OCI-LY1 (cell line): ENCODE measurements at regions not wholly inside any gene's neighbourhood (a gene's known extent, or its start where the extent isn't known, plus 50 kb on each side); places are given as distances from the start of the nearest gene placed in this dataset.
"Not testable (repeated sequence)": the region's sequence is repeated elsewhere in the genome, so short reads cannot be mapped to it uniquely, and the experiment has no call there.

Source experiments
- H2AFZ ChIP-seq: fragments of 200-600 bp; sonication (generic), shearing (Covaris generic); 2 replicates; pipeline ENCODE4 v1.6.0; 2014; ENCODE audit warnings: antibody characterized with exemption, mild to moderate bottlenecking, low read length
- H3F3A ChIP-seq: fragments of 200-600 bp; sonication (generic), shearing (Covaris generic); 2 replicates; pipeline ENCODE4 v1.6.0; 2014; ENCODE audit warnings: mild to moderate bottlenecking, antibody characterized with exemption, low read length, moderate library complexity; ENCODE audit not compliant: insufficient read depth
- H3K27ac ChIP-seq: fragments of 200-600 bp; sonication (generic); 2 replicates; pipeline ENCODE4 v1.5.1; 2014; ENCODE audit warnings: low read length, mixed run types, mild to moderate bottlenecking, low read depth; ENCODE audit not compliant: poor library complexity, severe bottlenecking
- H3K27me3 ChIP-seq: fragments of 200-600 bp; sonication (generic); 2 replicates; pipeline ENCODE4 v1.6.0; 2014; ENCODE audit warnings: antibody characterized with exemption, mild to moderate bottlenecking, low read length, moderate library complexity; ENCODE audit not compliant: insufficient read depth
- H3K36me3 ChIP-seq: fragments of 200-600 bp; sonication (generic); 2 replicates; pipeline ENCODE4 v1.6.1; 2014; ENCODE audit warnings: mild to moderate bottlenecking, antibody characterized with exemption, low read length, moderate library complexity, mixed read lengths; ENCODE audit not compliant: insufficient read depth
- H3K4me1 ChIP-seq: fragments of 200-600 bp; sonication (generic); 2 replicates; pipeline ENCODE4 v1.5.1; 2014; ENCODE audit warnings: mild to moderate bottlenecking, low read length, moderate library complexity; ENCODE audit not compliant: insufficient read depth, severe bottlenecking
- H3K4me2 ChIP-seq: fragments of 200-600 bp; sonication (generic), shearing (Covaris generic); 2 replicates; pipeline ENCODE4 v1.6.1; 2014; ENCODE audit warnings: low read length
- H3K4me3 ChIP-seq: fragments of 200-600 bp; sonication (generic); 2 replicates; pipeline ENCODE4 v1.5.1; 2014; ENCODE audit warnings: low read length, low read depth, mild to moderate bottlenecking, mixed read lengths; ENCODE audit not compliant: poor library complexity, severe bottlenecking
- H3K79me2 ChIP-seq: fragments of 200-600 bp; shearing (Covaris generic); 2 replicates; pipeline ENCODE4 v1.6.1; 2016; ENCODE audit warnings: mixed run types, low read length, mixed read lengths; ENCODE audit not compliant: insufficient read depth
- H3K9ac ChIP-seq: fragments of 200-600 bp; sonication (generic), shearing (Covaris generic); 2 replicates; pipeline ENCODE4 v1.6.1; 2014; ENCODE audit warnings: mild to moderate bottlenecking, low read length, mixed read lengths
- H3K9me2 ChIP-seq: fragments of 200-600 bp; sonication (generic), shearing (Covaris generic); 2 replicates; pipeline ENCODE4 v1.6.1; 2014; ENCODE audit warnings: low read depth, mild to moderate bottlenecking, low read length, mixed read lengths
- H3K9me3 ChIP-seq: fragments of 200-600 bp; shearing (Covaris generic); 2 replicates; pipeline ENCODE4 v1.6.1; 2014; ENCODE audit warnings: low read length, mixed read lengths
- H4K20me1 ChIP-seq: fragments of 200-600 bp; sonication (generic), shearing (Covaris generic); 2 replicates; pipeline ENCODE4 v1.6.0; 2016; ENCODE audit warnings: mild to moderate bottlenecking, low read length; ENCODE audit not compliant: insufficient read depth
- EZH2 ChIP-seq: fragments of 200-600 bp; sonication (generic), shearing (Covaris generic); IDR thresholded peaks from 2 replicates; pipeline ENCODE4 v1.8.0; 2017; ENCODE audit warnings: borderline replicate concordance, mixed run types, mild to moderate bottlenecking, antibody characterized with exemption, low read length, moderate library complexity, mixed read lengths
- TF ChIP-seq, protein P1 (sequence below): fragments of 200-600 bp; sonication (generic), shearing (Covaris generic); IDR thresholded peaks from 2 replicates; pipeline ENCODE4 v1.5.1; 2017; ENCODE audit warnings: mild to moderate bottlenecking, antibody characterized with exemption, low read length, moderate library complexity, mixed read lengths

- Histone ChIP-seq H3K4me1 (no peaks in the 10 kb centered on the region), H3K36me3 (no peaks in the 10 kb centered on the region), H2AFZ (no peak overlapping the region), H4K20me1 (no peaks in the 10 kb centered on the region), H3K27me3 (no peaks in the 10 kb centered on the region), H3K9me2 (no peaks in the 10 kb centered on the region), H3K9ac (no peak overlapping the region), H3K4me3 (no peak overlapping the region), H3K27ac (no peak overlapping the region), H3F3A (no peaks in the 10 kb centered on the region), H3K4me2 (no peak overlapping the region), H3K79me2 (no peaks in the 10 kb centered on the region), H3K9me3 (no peaks in the 10 kb centered on the region)
- TF ChIP-seq, protein P1, sequence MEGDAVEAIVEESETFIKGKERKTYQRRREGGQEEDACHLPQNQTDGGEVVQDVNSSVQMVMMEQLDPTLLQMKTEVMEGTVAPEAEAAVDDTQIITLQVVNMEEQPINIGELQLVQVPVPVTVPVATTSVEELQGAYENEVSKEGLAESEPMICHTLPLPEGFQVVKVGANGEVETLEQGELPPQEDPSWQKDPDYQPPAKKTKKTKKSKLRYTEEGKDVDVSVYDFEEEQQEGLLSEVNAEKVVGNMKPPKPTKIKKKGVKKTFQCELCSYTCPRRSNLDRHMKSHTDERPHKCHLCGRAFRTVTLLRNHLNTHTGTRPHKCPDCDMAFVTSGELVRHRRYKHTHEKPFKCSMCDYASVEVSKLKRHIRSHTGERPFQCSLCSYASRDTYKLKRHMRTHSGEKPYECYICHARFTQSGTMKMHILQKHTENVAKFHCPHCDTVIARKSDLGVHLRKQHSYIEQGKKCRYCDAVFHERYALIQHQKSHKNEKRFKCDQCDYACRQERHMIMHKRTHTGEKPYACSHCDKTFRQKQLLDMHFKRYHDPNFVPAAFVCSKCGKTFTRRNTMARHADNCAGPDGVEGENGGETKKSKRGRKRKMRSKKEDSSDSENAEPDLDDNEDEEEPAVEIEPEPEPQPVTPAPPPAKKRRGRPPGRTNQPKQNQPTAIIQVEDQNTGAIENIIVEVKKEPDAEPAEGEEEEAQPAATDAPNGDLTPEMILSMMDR = no peak
- no peak for TF ChIP-seq EZH2
These were observed 80.0 kb upstream of the FGF13 start for GRCh38 chrX:138791551-138791950.

GRCh38 chrX:138788771-138789170, 77.3 kb upstream of the FGF13 start:
- Histone ChIP-seq H2AFZ (no peak overlapping the region), H3K27me3 (no peaks in the 10 kb centered on the region), H3K4me2 (no peak overlapping the region), H3K36me3 (no peaks in the 10 kb centered on the region), H3K27ac (no peak overlapping the region), H4K20me1 (no peaks in the 10 kb centered on the region), H3K4me1 (no peaks in the 10 kb centered on the region), H3K4me3 (no peak overlapping the region), H3F3A (no peaks in the 10 kb centered on the region), H3K9me3 (no peaks in the 10 kb centered on the region), H3K9ac (no peak overlapping the region), H3K79me2 (no peaks in the 10 kb centered on the region), H3K9me2 (no peaks in the 10 kb centered on the region)
- TF ChIP-seq, protein P1 = no peak
- TF ChIP-seq EZH2 = no peak

DNA sequence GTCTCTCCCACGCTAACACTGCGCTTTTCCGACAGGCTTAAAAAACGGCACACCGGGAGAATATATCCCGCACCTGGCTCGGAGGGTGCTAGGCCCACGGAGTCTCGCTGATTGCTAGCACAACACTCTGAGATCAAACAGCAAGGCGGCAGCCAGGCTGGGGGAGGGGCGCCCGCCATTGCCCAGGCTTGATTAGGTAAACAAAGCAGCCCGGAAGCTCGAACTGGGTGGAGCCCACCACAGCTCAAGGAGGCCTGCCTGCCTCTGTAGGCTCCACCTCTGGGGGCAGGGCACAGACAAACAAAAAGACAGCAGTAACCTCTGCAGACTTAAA, 67.0 kb upstream of the FGF13 start:
- H2AFZ ChIP-seq, H3K9me2 ChIP-seq, H3K79me2 ChIP-seq, H4K20me1 ChIP-seq, H3K27me3 ChIP-seq, H3K4me1 ChIP-seq, H3K4me2 ChIP-seq, H3K9me3 ChIP-seq, H3K27ac ChIP-seq, H3K9ac ChIP-seq, H3F3A ChIP-seq, H3K4me3 ChIP-seq, H3K36me3 ChIP-seq: not testable (repeated sequence)

DNA sequence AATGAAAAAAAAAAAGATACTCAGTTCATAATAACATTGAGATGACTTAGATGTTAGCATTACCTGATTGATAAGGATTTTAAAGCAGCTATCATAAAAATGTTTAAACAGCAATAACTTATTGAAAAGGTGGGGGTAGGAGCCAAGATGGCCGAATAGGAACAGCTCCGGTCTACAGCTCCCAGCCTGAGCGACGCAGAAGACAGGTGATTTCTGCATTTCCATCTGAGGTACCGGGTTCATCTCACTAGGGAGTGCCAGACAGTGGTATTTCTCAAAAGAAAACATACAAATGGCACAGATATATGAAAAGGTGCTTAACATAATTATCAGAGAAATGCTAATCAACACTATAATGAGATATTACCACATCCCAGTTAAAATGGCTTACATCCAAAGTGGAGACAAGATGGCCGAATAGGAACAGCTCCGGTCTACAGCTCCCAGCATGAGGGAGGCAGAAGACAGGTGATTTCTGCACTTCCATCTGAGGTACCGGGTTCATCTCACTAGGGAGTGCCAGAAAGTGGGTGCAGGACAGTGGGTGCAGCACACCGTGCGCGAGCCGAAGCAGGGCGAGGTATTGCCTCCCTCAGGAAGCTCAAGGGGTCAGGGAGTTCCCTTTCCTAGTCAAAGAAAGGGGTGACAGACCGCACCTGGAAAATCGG, 66.5 kb upstream of the FGF13 start:
- not testable (repeated sequence) for H4K20me1 ChIP-seq, H3K9me2 ChIP-seq, H2AFZ ChIP-seq, H3K27me3 ChIP-seq, H3K27ac ChIP-seq, H3K4me2 ChIP-seq, H3K4me1 ChIP-seq, H3K9me3 ChIP-seq, H3F3A ChIP-seq, H3K36me3 ChIP-seq, H3K79me2 ChIP-seq, H3K4me3 ChIP-seq, H3K9ac ChIP-seq
